ENCODE measurements at regions not wholly inside any gene's neighbourhood (a gene's known extent, or its start where the extent isn't known, plus 50 kb on each side); places are given as distances from the start of the nearest gene placed in this dataset.

DNA sequence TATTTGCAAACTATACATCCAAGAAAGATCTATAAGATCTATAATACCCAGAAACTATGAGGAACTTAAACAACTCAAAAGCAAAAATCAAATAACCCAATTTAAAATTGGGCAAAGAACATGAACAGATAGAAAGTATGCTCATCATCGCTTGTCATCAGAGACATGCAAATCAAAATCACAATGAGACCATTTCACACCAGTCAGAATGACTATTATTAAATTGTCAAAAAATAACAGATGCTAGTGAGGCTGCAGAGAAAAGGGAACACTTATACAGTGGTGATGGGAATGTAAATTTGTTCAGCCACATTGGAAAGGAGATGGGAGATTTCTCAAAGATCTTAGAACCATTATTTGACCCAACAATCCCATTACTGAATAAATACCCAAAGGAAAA lies 1451.7 kb upstream of the ADGRL3 start:
- TF ChIP-seq, protein P1, sequence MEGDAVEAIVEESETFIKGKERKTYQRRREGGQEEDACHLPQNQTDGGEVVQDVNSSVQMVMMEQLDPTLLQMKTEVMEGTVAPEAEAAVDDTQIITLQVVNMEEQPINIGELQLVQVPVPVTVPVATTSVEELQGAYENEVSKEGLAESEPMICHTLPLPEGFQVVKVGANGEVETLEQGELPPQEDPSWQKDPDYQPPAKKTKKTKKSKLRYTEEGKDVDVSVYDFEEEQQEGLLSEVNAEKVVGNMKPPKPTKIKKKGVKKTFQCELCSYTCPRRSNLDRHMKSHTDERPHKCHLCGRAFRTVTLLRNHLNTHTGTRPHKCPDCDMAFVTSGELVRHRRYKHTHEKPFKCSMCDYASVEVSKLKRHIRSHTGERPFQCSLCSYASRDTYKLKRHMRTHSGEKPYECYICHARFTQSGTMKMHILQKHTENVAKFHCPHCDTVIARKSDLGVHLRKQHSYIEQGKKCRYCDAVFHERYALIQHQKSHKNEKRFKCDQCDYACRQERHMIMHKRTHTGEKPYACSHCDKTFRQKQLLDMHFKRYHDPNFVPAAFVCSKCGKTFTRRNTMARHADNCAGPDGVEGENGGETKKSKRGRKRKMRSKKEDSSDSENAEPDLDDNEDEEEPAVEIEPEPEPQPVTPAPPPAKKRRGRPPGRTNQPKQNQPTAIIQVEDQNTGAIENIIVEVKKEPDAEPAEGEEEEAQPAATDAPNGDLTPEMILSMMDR (IDR thresholded peaks at IDR 0.05), result no peak
- TF ChIP-seq POLR2AphosphoS5 (IDR thresholded peaks at IDR 0.05) (no peak), POLR2A (IDR thresholded peaks at IDR 0.05) (no peak), EP300 (IDR thresholded peaks at IDR 0.05) (no peak)
